Upper lobe of left lung (tissue), 4 donors: ENCODE measurements at regions not wholly inside any gene's neighbourhood (a gene's known extent, or its start where the extent isn't known, plus 50 kb on each side); places are given as distances from the start of the nearest gene placed in this dataset.

ENCODE experiments used
- POLR2A ChIP-seq, 4 donors: fragments of 450-650 bp; IDR thresholded peaks; one replicate each; pipeline ENCODE4 v1.5.1; 2016 to 2017; ENCODE audit warnings: antibody characterized with exemption in 4 of 4, mild to moderate bottlenecking in 2 of 4
- POLR2AphosphoS5 ChIP-seq, 2 donors: sonication (generic); formaldehyde crosslinking; IDR thresholded peaks; one replicate each; pipeline ENCODE4 v1.5.1; 2017; ENCODE audit warnings: antibody characterized with exemption in 2 of 2
- TF ChIP-seq, protein P1 (sequence below), 6 experiments: fragments of 450-650 bp in 4 of 6; fragments of 200-600 bp in 2 of 6; sonication (generic) in 2 of 6; IDR thresholded peaks; one replicate each; pipeline ENCODE4 v1.5.1; 2016 to 2019; ENCODE audit warnings: antibody characterized with exemption in 6 of 6

- TF ChIP-seq, protein P1, sequence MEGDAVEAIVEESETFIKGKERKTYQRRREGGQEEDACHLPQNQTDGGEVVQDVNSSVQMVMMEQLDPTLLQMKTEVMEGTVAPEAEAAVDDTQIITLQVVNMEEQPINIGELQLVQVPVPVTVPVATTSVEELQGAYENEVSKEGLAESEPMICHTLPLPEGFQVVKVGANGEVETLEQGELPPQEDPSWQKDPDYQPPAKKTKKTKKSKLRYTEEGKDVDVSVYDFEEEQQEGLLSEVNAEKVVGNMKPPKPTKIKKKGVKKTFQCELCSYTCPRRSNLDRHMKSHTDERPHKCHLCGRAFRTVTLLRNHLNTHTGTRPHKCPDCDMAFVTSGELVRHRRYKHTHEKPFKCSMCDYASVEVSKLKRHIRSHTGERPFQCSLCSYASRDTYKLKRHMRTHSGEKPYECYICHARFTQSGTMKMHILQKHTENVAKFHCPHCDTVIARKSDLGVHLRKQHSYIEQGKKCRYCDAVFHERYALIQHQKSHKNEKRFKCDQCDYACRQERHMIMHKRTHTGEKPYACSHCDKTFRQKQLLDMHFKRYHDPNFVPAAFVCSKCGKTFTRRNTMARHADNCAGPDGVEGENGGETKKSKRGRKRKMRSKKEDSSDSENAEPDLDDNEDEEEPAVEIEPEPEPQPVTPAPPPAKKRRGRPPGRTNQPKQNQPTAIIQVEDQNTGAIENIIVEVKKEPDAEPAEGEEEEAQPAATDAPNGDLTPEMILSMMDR (IDR thresholded peaks at IDR 0.05) = no peak
- TF ChIP-seq POLR2A (IDR thresholded peaks at IDR 0.05) (no peak), POLR2AphosphoS5 (IDR thresholded peaks at IDR 0.05) (no peak)
Observed at GRCh38 chr2:208793434-208793833, 386.8 kb downstream of the PTH2R start.
